Mesendoderm (in vitro differentiated cells): ENCODE measurements at regions not wholly inside any gene's neighbourhood (a gene's known extent, or its start where the extent isn't known, plus 50 kb on each side); places are given as distances from the start of the nearest gene placed in this dataset.

Experiments used
- DNase-seq: peaks from one replicate; pipeline ENCODE4 v3.0.0; 2013
- H2AK5ac ChIP-seq: 2 replicates; pipeline ENCODE4 v1.6.1; 2013; ENCODE audit warnings: low read length, inconsistent platforms
- H2BK120ac ChIP-seq: 2 replicates; pipeline ENCODE4 v1.6.1; 2013; ENCODE audit warnings: low read depth, mild to moderate bottlenecking, low read length, moderate library complexity, mixed read lengths
- H2BK15ac ChIP-seq: replicated peaks from 2 replicates; pipeline ENCODE4 v1.6.1; 2013; ENCODE audit warnings: low read depth, mild to moderate bottlenecking, moderate library complexity
- H2BK5ac ChIP-seq: 2 replicates; pipeline ENCODE4 v1.6.1; 2013; ENCODE audit warnings: low read length, inconsistent platforms
- H3K18ac ChIP-seq: 2 replicates; pipeline ENCODE4 v1.6.1; 2013; ENCODE audit warnings: mild to moderate bottlenecking, low read length, mixed read lengths
- H3K23ac ChIP-seq: one replicate; pipeline ENCODE4 v1.6.1; 2013; ENCODE audit warnings: low read length
- H3K27ac ChIP-seq: 2 replicates; pipeline ENCODE4 v1.5.1; 2013; ENCODE audit warnings: low read depth, mild to moderate bottlenecking, inconsistent platforms, low read length, moderate library complexity
- H3K27me3 ChIP-seq: 2 replicates; pipeline ENCODE4 v1.6.1; 2013; ENCODE audit warnings: low read length, control low read depth, mild to moderate bottlenecking, inconsistent platforms; ENCODE audit not compliant: insufficient read depth, poor library complexity
- H3K36me3 ChIP-seq: 2 replicates; pipeline ENCODE4 v1.6.1; 2013; ENCODE audit warnings: low read length, inconsistent platforms; ENCODE audit not compliant: control insufficient read depth, insufficient read depth
- H3K4ac ChIP-seq: one replicate; pipeline ENCODE4 v1.6.1; 2013; ENCODE audit warnings: low read depth, mild to moderate bottlenecking, low read length, moderate library complexity
- H3K4me1 ChIP-seq: 2 replicates; pipeline ENCODE4 v1.6.1; 2013; ENCODE audit warnings: low read depth, low read length, inconsistent platforms; ENCODE audit not compliant: control insufficient read depth
- H3K4me2 ChIP-seq: 2 replicates; pipeline ENCODE4 v1.6.1; 2013; ENCODE audit warnings: low read length
- H3K4me3 ChIP-seq: 2 replicates; pipeline ENCODE4 v1.5.1; 2013; ENCODE audit warnings: mild to moderate bottlenecking, low read length
- H3K56ac ChIP-seq: one replicate; pipeline ENCODE4 v1.6.1; 2013; ENCODE audit warnings: low read length
- H3K79me1 ChIP-seq: 2 replicates; pipeline ENCODE4 v1.6.1; 2013; ENCODE audit warnings: low read length, inconsistent platforms
- H3K79me2 ChIP-seq: 2 replicates; pipeline ENCODE4 v1.6.1; 2013; ENCODE audit warnings: mild to moderate bottlenecking, low read length; ENCODE audit not compliant: control insufficient read depth, insufficient read depth
- H3K9ac ChIP-seq: 2 replicates; pipeline ENCODE4 v1.6.1; 2013; ENCODE audit warnings: low read length, inconsistent platforms
- H4K5ac ChIP-seq: one replicate; pipeline ENCODE4 v1.6.1; 2013; ENCODE audit warnings: low read length
- H4K8ac ChIP-seq: one replicate; pipeline ENCODE4 v1.6.1; 2013; ENCODE audit warnings: low read depth, mild to moderate bottlenecking, control low read depth, low read length, moderate library complexity
- WGBS: extraction: QIAGEN DNeasy Blood & Tissue Kit; methylation state at CpG from one replicate; pipeline ENCODE4 v1.1.7; 2013; ENCODE audit warnings: low lambda C conversion rate, missing lambda C conversion rate; ENCODE audit not compliant: insufficient coverage; ENCODE audit errors: extremely low coverage; 5-methylcytosine and 5-hydroxymethylcytosine counted together

DNA sequence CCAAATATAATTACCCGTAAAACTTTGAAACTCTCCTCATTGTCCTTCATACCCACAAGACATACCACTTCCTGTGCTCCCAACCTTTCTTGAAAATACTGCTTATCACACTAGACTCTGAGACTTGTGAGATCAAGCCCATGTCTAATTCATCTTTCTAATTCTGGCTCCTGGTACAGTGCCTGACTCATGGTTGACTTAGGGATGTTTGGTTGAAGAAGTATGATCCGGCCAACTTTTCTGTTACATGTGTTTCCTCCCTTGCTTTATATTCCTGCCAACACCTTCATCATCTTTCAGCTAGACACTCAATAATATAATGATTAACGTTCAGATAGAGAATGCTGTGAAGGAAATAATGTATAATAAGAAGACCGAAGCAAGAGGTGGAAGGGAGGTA, 58.2 kb downstream of the MEX3B start:
- no peak overlapping the region for H2BK5ac ChIP-seq
- H3K18ac ChIP-seq: no peak overlapping the region
- no peak overlapping the region for H3K4ac ChIP-seq
- H2BK15ac ChIP-seq: no peak overlapping the region
- no peak for DNase-seq
- H2AK5ac ChIP-seq: no peak overlapping the region
- H3K23ac ChIP-seq: no peak overlapping the region
- H3K79me2 ChIP-seq: no peaks in the 10 kb centered on the region
- WGBS: 100% methylated on average over 1 of the region's 4 CpGs
- H3K27ac ChIP-seq: no peak overlapping the region
- no peak overlapping the region for H2BK120ac ChIP-seq
- no peak overlapping the region for H3K9ac ChIP-seq
- H3K36me3 ChIP-seq: no peaks in the 10 kb centered on the region
- no peaks in the 10 kb centered on the region for H3K27me3 ChIP-seq
- H3K4me3 ChIP-seq: no peak overlapping the region
- no peaks in the 10 kb centered on the region for H3K4me1 ChIP-seq
- H3K4me2 ChIP-seq: no peak overlapping the region
- no peak overlapping the region for H4K8ac ChIP-seq
- H3K79me1 ChIP-seq: no peaks in the 10 kb centered on the region
- no peak overlapping the region for H4K5ac ChIP-seq
- no peak overlapping the region for H3K56ac ChIP-seq

DNA sequence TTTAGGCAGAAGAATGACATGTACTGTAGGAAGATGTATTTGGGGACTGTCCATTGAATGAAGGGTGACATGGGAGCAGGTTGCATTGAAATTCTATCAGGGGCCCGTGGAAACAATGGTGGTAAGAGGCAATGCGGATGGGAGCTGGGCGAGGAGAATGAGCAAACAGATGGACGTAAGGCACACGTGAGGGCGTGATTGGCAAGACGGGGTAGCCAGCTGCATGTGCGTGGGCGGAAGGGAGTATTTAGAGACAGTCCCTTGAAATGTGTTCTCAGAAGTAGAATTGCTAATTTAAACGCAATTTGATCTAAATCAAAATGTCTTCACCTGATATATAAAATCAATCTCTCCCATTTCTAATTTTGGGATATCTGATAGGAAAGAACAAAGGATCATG, 62.3 kb downstream of the MEX3B start:
- no peak overlapping the region for H2BK120ac ChIP-seq
- H3K9ac ChIP-seq: no peak overlapping the region
- no peak overlapping the region for H4K8ac ChIP-seq
- no peak overlapping the region for H4K5ac ChIP-seq
- H3K4me1 ChIP-seq: no peaks in the 10 kb centered on the region
- no peak overlapping the region for H2BK15ac ChIP-seq
- H3K79me2 ChIP-seq: no peaks in the 10 kb centered on the region
- no peak overlapping the region for H2AK5ac ChIP-seq
- H3K4me3 ChIP-seq: no peak overlapping the region
- no peak for DNase-seq
- WGBS: no CpG with 5 or more reads among the region's 10 CpGs
- no peak overlapping the region for H3K4me2 ChIP-seq
- H2BK5ac ChIP-seq: no peak overlapping the region
- H3K36me3 ChIP-seq: no peaks in the 10 kb centered on the region
- no peak overlapping the region for H3K4ac ChIP-seq
- no peak overlapping the region for H3K27ac ChIP-seq
- H3K56ac ChIP-seq: no peak overlapping the region
- H3K79me1 ChIP-seq: no peaks in the 10 kb centered on the region
- no peaks in the 10 kb centered on the region for H3K27me3 ChIP-seq
- no peak overlapping the region for H3K18ac ChIP-seq
- no peak overlapping the region for H3K23ac ChIP-seq

DNA sequence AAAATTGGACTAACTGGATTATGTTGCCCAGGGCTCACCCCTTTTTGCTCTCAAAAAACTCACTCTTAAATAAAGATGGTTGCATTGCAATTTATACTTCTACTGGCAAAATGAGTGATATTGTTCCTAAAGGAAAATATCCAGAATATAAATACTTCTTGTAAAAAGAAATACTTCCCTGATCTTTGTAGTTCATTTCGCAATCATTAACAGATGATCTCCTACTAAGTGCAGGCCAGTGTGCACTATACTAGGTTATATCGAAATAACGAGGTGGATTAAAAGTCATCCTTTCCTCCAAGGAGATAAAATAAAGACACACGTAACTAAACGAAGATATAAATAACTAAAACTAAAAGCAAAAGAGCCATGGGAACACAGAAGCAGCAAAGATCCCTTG, 63.0 kb downstream of the MEX3B start:
- Histone ChIP-seq H3K4me3 (no peak overlapping the region), H3K56ac (no peak overlapping the region), H3K4ac (no peak overlapping the region), H2AK5ac (no peak overlapping the region), H4K8ac (no peak overlapping the region), H2BK120ac (no peak overlapping the region), H3K9ac (no peak overlapping the region), H3K4me1 (no peaks in the 10 kb centered on the region), H3K23ac (no peak overlapping the region), H3K27me3 (no peaks in the 10 kb centered on the region), H3K79me2 (no peaks in the 10 kb centered on the region), H2BK15ac (no peak overlapping the region), H3K18ac (no peak overlapping the region), H3K79me1 (no peaks in the 10 kb centered on the region), H4K5ac (no peak overlapping the region), H3K36me3 (no peaks in the 10 kb centered on the region), H2BK5ac (no peak overlapping the region), H3K4me2 (no peak overlapping the region), H3K27ac (no peak overlapping the region)
- DNase-seq: no peak
- no CpG with 5 or more reads among the region's 5 CpGs for WGBS

DNA sequence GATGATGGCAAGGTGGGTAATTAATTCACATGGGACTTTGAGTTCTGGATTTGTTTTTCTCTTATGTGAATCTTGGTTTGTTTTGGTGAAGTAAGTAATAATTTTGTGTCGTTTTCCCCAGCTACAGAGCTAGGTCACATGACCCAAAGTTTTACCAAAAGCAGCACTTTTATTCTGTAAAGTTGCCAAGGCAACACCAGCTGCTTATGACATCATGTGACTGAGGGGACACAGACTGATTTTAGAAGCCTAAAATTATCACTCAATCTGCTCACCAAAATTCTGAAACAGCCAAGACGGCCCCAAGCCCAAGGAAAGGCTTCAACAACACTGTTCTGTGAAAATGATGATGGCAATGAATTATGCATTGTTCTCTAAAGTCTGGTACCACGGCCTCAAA, 63.9 kb downstream of the MEX3B start:
- Histone ChIP-seq H3K4me1 (no peaks in the 10 kb centered on the region), H2BK15ac (no peak overlapping the region), H4K5ac (no peak overlapping the region), H3K9ac (no peak overlapping the region), H3K4me3 (no peak overlapping the region), H2BK5ac (no peak overlapping the region), H3K56ac (no peak overlapping the region), H2BK120ac (no peak overlapping the region), H3K27me3 (no peaks in the 10 kb centered on the region), H3K36me3 (no peaks in the 10 kb centered on the region), H3K79me1 (no peaks in the 10 kb centered on the region), H2AK5ac (no peak overlapping the region), H3K27ac (no peak overlapping the region), H3K18ac (no peak overlapping the region), H3K23ac (no peak overlapping the region), H3K4me2 (no peak overlapping the region), H4K8ac (no peak overlapping the region), H3K4ac (no peak overlapping the region), H3K79me2 (no peaks in the 10 kb centered on the region)
- WGBS: no CpG with 5 or more reads among the region's 3 CpGs
- DNase-seq: no peak

DNA sequence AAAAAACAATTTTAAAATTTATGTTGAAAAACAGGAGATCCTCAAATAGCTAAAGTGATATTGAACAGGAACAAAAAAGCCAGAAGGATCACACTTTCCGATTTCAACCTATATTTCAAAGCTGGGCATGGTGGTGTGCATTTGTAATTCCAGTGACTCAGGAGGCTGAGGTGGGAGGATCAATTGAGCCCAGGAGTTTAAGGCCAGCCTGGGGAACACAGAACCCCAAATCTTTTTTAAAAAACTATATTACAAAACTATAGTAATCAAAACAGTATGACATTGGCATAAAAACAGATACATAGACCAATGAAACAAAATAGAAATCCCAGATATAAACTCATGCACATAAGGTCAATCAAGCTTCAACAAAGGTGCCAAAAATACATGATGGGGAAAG, 68.4 kb downstream of the MEX3B start:
- DNase-seq: no peak
- H3K79me1 ChIP-seq: no peaks in the 10 kb centered on the region
- H3K56ac ChIP-seq: no peak overlapping the region
- H2BK15ac ChIP-seq: no peak overlapping the region
- no peaks in the 10 kb centered on the region for H3K79me2 ChIP-seq
- H3K4me3 ChIP-seq: no peak overlapping the region
- H3K4me2 ChIP-seq: no peak overlapping the region
- no CpG with 5 or more reads among the region's 1 CpG for WGBS
- no peak overlapping the region for H3K9ac ChIP-seq
- no peaks in the 10 kb centered on the region for H3K36me3 ChIP-seq
- H3K27me3 ChIP-seq: no peaks in the 10 kb centered on the region
- no peak overlapping the region for H2BK5ac ChIP-seq
- no peak overlapping the region for H2AK5ac ChIP-seq
- H3K23ac ChIP-seq: no peak overlapping the region
- H4K8ac ChIP-seq: no peak overlapping the region
- no peak overlapping the region for H3K4ac ChIP-seq
- no peaks in the 10 kb centered on the region for H3K4me1 ChIP-seq
- H4K5ac ChIP-seq: no peak overlapping the region
- H3K27ac ChIP-seq: no peak overlapping the region
- H3K18ac ChIP-seq: no peak overlapping the region
- H2BK120ac ChIP-seq: no peak overlapping the region

DNA sequence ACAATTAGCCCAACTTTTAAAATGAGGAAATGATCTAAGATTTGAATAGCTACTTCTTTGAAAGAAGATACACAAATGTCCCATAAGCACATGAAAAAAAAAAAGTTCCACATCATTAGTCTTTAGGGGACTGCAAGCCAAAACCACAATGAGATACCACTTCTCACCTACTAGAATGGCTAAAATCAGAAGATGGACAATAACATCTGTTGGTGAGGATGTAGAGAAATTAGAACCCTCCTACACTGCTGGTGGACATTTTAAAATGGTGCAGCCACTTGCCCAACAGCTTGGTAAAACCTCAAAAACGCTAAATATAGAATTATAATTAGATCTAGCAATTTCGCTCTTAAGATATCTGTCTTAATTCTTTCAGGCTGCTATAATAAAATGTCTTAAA, 77.1 kb downstream of the MEX3B start:
- Histone ChIP-seq H3K56ac (no peak overlapping the region), H3K4me3 (no peak overlapping the region), H3K27me3 (no peaks in the 10 kb centered on the region), H2BK15ac (no peak overlapping the region), H3K23ac (no peak overlapping the region), H3K4me1 (no peaks in the 10 kb centered on the region), H2BK120ac (no peak overlapping the region), H4K8ac (no peak overlapping the region), H3K36me3 (no peaks in the 10 kb centered on the region), H3K4ac (no peak overlapping the region), H3K18ac (no peak overlapping the region), H3K27ac (no peak overlapping the region), H2BK5ac (no peak overlapping the region), H3K79me2 (no peaks in the 10 kb centered on the region), H2AK5ac (no peak overlapping the region), H3K79me1 (no peaks in the 10 kb centered on the region), H3K9ac (no peak overlapping the region), H4K5ac (no peak overlapping the region), H3K4me2 (no peak overlapping the region)
- no CpG with 5 or more reads among the region's 2 CpGs for WGBS
- DNase-seq: no peak
